ENCODE measurements at regions not wholly inside any gene's neighbourhood (a gene's known extent, or its start where the extent isn't known, plus 50 kb on each side); places are given as distances from the start of the nearest gene placed in this dataset.
"Not testable (repeated sequence)": the region's sequence is repeated elsewhere in the genome, so short reads cannot be mapped to it uniquely, and the experiment has no call there.

DNA sequence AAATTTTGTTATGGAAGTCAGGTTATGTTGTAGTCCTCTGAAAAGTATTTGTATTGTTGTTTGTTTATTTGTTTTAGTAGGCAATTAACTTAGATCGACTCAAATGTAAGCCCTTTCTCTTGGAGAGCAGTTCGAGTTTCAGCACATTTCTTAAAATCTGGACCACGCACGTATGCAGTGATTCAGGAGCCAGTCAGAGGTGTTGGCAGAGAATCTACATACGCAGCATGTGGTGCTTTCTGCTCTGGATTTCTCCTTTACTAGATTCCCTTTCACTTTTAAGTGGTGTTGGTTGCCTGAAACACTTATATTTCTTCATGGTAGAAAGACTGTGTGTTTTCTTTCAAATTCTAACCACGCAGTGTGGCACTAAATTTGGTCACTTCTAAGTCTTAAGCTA, 773.9 kb upstream of the LRATD1 start:
- DNase-seq (ENCODE audit: low read depth in 3 of 3), result no peak

DNA sequence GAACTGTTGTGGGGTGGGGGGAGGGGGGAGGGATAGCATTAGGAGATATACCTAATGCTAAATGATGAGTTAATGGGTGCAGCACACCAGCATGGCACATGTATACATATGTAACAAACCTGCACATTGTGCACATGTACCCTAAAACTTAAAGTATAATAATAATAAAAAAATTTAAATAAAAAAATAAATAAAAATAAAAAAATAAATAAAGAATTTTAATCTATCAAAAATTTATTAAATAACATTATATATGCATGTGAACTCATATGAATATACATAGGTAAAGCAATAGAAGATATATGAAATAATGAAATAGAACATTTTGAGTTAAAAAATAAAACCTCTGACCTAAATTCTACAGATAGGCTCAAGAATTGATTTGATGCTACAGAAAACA, 764.2 kb upstream of the LRATD1 start:
- DNase-seq (ENCODE audit: low read depth in 3 of 3), result not testable (repeated sequence)

- DNase-seq (ENCODE audit: low read depth in 3 of 3), result no peak
Measured at GRCh38 chr2:13876491-13877037, 756.0 kb upstream of the LRATD1 start.

DNA sequence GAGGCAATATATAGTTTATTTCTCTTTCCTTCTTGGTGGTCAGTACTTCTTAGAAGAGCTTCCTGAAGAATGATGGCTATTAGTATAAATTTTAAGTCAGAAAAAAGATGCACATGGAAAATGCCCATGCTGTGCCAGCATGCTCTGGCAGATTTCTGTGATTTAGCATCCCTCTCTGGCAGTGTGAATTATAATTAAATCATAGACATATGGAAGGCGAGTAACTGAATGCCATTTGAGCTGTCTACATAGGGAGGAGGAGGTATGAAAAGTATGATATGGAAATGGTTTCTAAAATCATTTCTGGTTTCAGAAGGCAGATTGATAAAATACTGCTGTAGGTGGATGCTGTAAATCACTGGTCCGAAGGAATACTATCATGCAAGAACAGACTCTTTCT, 754.9 kb upstream of the LRATD1 start:
- no peak for DNase-seq (ENCODE audit: low read depth in 3 of 3)

DNA sequence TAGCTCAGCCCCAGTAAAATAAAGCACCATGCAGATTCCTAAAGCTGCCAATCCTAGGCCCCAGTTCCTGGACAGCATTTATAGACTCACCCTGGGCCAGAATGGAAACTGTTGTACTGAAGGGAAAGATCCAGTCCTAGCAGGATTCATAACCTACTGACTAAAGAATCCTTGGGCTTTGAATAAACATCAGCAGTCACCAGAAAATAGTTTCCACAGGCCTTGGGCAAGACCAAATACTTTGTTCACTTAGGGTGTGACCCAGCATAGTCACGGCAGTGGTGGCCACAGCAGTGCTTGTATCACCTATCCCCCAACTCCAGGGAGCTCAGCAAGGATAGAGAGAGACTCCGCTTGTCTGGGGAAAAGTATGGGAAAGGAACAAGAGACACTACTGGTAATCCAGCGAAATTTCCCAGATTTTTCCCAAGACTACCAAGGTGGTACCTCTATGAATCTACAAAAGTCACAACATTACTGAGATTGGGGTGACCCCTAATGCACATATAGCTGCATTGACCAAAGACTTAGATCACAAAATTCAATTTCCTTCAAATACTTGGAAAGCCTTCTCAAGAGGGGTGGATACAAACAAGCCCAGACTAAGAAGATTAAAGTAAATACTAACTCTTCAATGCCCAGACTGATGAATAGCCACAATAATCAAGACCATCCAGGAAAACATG, 748.1 kb upstream of the LRATD1 start:
- DNase-seq (ENCODE audit: low read depth in 3 of 3), result no peak

GRCh38 chr2:13901526-13901925, 731.0 kb upstream of the LRATD1 start:
- no peak for DNase-seq (ENCODE audit: low read depth in 3 of 3)

- no peak for DNase-seq (ENCODE audit: low read depth in 3 of 3)
Measured at GRCh38 chr2:13905831-13906230, 726.7 kb upstream of the LRATD1 start.

DNA sequence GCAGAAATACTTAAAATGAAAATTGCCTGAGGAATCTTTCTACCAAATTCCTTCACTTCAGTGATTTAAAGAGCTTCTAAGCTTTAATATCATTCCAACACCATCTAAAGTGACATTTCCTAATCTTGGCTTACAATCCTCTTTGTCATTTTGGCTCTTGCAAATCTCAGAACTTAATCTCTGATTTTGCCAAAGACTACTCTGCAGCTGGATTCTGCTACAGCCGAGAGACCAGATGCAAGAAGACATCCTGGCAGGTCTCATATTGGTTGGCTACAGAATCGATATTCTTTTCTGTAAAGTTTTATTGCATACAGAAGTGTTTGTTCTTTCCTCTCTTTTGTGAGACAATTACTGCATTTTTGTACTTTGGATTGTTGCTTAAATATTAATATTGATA, 716.5 kb upstream of the LRATD1 start:
- no peak for DNase-seq (ENCODE audit: low read depth in 3 of 3)

DNA sequence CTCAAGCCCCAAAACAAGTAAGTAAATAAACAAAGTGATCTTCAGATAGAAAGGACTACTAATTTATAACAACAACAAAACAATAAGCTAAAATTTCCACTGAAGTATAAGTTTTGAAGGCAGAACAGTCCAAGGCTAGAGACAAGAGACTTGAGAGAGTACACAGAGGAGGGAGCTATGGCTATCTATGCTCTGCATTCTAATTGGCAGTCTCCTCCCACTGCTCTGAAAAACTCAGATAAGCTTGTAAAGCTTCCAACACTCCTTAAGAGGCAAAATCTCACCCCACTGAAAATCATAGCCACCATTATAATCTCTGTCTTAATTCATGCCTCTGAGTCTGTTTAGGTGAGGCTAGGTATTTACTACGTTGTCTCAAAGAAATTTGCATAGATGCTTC, 714.6 kb upstream of the LRATD1 start:
- DNase-seq (ENCODE audit: low read depth in 3 of 3), result no peak

DNA sequence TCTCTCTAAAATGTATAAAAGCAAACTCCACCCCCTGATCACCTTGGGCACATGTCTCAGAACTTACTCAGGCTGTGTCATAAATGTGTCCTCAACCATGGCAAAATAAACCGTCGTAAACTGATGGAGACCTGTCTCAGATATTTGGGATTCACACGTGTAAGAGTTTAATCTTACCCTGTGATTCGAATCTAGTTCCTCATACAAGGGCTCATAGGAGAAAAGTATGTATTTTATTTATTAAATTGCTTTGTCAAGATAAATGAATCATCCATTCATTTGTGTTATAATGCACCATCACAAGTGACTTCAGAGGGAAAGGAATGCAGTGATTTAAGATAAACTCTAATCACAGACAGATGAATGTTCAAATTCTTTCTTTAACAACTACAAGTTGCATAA, 712.5 kb upstream of the LRATD1 start:
- no peak for DNase-seq (ENCODE audit: low read depth in 3 of 3)

DNA sequence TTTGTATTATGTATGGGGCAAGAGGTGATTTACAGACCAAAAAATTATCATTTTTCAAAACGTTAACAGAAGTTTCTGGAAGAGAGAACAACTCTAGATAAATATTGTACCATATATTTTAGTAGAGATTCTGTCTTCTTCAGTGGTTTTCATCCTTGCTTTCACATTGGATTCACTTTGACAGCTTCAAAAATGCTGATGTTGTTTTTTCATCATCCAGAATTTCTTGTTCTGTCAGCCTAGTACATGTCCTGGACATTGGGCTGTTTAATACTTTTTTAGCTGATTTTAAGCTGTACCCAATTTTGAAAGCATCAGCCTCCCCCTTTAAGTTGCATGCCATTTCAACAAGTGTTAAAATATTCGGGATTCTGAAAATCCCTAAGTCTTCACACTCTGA, 711.3 kb upstream of the LRATD1 start:
- DNase-seq (ENCODE audit: low read depth in 3 of 3), result no peak

- no peak for DNase-seq (ENCODE audit: low read depth in 3 of 3)
Measured at GRCh38 chr2:13923823-13924222, 708.7 kb upstream of the LRATD1 start.

- no peak for DNase-seq (ENCODE audit: low read depth in 3 of 3)
Measured at GRCh38 chr2:13942111-13942510, 690.4 kb upstream of the LRATD1 start.

DNA sequence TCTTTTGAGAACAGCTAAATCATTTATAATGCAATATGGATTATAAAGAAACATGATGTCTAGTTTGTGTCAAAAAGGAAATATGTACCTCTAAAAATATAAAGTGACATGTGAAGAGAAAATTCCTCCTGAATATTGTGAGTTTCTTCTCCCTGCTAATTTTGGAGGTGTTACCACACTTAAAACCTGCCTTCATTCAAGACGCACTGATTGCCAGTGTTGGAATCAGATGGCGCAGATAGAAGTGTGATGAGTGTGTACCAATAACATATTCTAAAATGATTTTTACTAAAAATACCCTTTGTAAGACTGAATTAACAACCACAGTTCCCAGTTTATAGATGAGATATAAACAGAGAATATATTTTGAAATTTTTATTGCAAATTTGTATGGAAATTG, 681.8 kb upstream of the LRATD1 start:
- no peak for DNase-seq (ENCODE audit: low read depth in 3 of 3)

- DNase-seq (ENCODE audit: low read depth in 3 of 3), result no peak
Measured at GRCh38 chr2:13968811-13969210, 663.7 kb upstream of the LRATD1 start.

- DNase-seq (ENCODE audit: low read depth in 3 of 3), result no peak
Measured at GRCh38 chr2:13986119-13986720, 646.3 kb upstream of the LRATD1 start.

GRCh38 chr2:13996527-13996926, 636.0 kb upstream of the LRATD1 start:
- DNase-seq (ENCODE audit: low read depth in 3 of 3), result no peak

GRCh38 chr2:14011190-14011589, 621.3 kb upstream of the LRATD1 start:
- DNase-seq (ENCODE audit: low read depth in 3 of 3), result no peak

DNA sequence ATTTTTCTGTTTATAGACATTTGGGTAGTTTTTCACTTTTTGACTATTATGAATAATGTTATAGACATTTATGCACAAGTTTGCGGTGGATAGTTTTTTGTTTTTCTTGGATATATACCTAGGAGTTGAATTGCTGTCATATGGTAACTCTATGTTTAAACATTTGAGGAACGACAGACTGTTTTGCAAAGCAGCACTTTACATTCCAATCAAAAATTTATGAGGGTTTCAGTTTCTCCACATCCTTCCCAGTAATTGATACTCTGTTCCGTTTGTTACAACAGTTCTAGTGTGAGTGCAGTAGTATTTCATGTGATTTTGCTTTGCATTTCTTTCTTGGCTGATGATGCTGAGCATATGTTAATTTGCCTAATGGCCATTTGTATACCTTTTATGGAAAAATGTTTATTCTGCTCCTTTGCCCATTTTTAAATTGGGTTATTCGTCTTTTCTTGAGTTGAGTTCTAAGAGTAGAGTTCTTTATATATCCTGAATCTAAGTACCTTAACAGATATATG, 617.3 kb upstream of the LRATD1 start:
- DNase-seq (ENCODE audit: low read depth in 3 of 3), result no peak

GRCh38 chr2:14016289-14016955, 616.1 kb upstream of the LRATD1 start:
- DNase-seq (ENCODE audit: low read depth in 3 of 3), result no peak

GRCh38 chr2:14018620-14019019, 613.9 kb upstream of the LRATD1 start:
- DNase-seq (ENCODE audit: low read depth in 3 of 3), result no peak

DNA sequence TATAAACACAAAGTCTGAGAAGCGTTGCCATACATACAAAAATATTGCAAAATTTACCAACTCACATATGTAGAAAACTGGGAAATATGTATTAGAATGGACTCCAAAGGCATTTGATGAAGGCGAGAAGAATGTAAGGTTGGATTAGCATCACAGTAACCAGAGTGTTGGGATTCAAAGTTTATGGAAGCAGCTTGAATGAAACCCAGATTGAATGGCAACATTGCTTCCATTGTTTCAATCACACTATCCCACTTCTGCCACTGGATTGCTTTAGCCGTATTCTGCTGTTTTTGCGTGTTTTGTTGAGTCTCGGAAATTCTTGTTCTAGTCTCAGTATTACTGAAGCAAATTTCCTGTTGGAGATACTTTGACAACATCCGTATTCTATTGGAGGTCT, 609.0 kb upstream of the LRATD1 start:
- DNase-seq (ENCODE audit: low read depth in 3 of 3), result no peak

DNA sequence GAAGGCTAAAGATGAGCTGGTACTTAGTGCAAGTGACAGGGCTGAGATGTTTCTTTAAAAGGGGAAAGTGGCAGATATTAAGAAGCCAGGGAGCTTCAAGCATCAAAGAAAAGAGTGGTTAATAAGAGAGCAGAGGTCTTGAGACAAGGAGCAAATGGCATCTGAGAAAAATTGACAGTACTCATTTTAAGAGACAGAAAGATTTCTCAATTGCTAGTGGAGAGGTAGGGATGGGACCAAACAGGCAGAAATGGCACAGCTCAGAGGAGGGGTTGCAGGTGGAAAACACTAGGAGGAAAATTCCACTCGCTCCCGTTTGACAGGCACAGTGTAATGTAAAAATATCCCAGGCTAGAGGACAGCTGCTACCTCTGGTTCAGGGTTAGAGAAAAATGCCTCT, 593.4 kb upstream of the LRATD1 start:
- no peak for DNase-seq (ENCODE audit: low read depth in 3 of 3)
